H1 (cell line): ENCODE measurements at regions not wholly inside any gene's neighbourhood (a gene's known extent, or its start where the extent isn't known, plus 50 kb on each side); places are given as distances from the start of the nearest gene placed in this dataset.

Experiments
- CTCF ChIA-PET: fragments of 300-600 bp; sonication (Branson Sonifier 250); formaldehyde crosslinking; loops from one replicate; lab custom pipeline; 2021; ENCODE audit not compliant: partially characterized antibody; lab: Charles Lee
- POLR2A ChIA-PET: fragments of 300-600 bp; sonication (Branson Sonifier 250); formaldehyde crosslinking; loops from one replicate; lab custom pipeline; 2021; ENCODE audit warnings: inconsistent platforms; ENCODE audit not compliant: partially characterized antibody; lab: Charles Lee
- DNase-seq, 2 experiments: peaks; one replicate each; pipeline versions ENCODE4 v3.0.0 to v3.0.0-alpha.2; 2010 to 2022; ENCODE audit warnings: low spot score in 2 of 2, low read depth in 1 of 2, mixed read lengths in 1 of 2
- FAIRE-seq: peaks from 2 replicates; lab custom pipeline; 2011; peaks lifted over from hg19 to GRCh38; lab: Jason Lieb, UNC
- H2AFZ ChIP-seq: 2 replicates; pipeline ENCODE4 v1.8.1; 2012; ENCODE audit warnings: low read length, inconsistent platforms
- H2AK5ac ChIP-seq: 2 replicates; pipeline ENCODE4 v1.6.1; 2013; ENCODE audit warnings: low read depth, low read length
- H2BK120ac ChIP-seq: replicated peaks from 2 replicates; pipeline ENCODE3; 2013; ENCODE audit warnings: low read depth, low read length, inconsistent platforms
- H2BK12ac ChIP-seq: 2 replicates; pipeline ENCODE4 v1.6.1; 2013; ENCODE audit warnings: low read depth, low read length
- H2BK15ac ChIP-seq: 2 replicates; pipeline ENCODE4 v1.6.1; 2013; ENCODE audit warnings: low read length
- H2BK20ac ChIP-seq: 2 replicates; pipeline ENCODE4 v1.6.1; 2013; ENCODE audit warnings: low read length
- H2BK5ac ChIP-seq: 2 replicates; pipeline ENCODE4 v1.6.1; 2013; ENCODE audit warnings: low read depth, low read length
- H3K14ac ChIP-seq: 2 replicates; pipeline ENCODE4 v1.6.1; 2013; ENCODE audit warnings: inconsistent platforms; ENCODE audit not compliant: insufficient read length
- H3K18ac ChIP-seq: 2 replicates; pipeline ENCODE4 v1.6.1; 2013; ENCODE audit warnings: low read length; ENCODE audit errors: extremely low read depth
- H3K23ac ChIP-seq: 2 replicates; pipeline ENCODE4 v1.6.1; 2013; ENCODE audit warnings: inconsistent platforms; ENCODE audit not compliant: insufficient read length
- H3K23me2 ChIP-seq: 2 replicates; pipeline ENCODE4 v1.6.1; 2013; ENCODE audit warnings: low read depth, low read length
- H3K27ac ChIP-seq: 2 replicates; pipeline ENCODE4 v1.6.1; 2011; ENCODE audit warnings: low read depth, low read length, inconsistent platforms
- H3K27me3 ChIP-seq, 4 experiments: replicated peaks in 1 of 4; 1 replicate in 1 of 4; 2 replicates in 3 of 4; pipeline versions ENCODE4 v1.6.1 to v1.8.1; 2011 to 2013; ENCODE audit warnings: low read length in 3 of 4, mild to moderate bottlenecking in 3 of 4, inconsistent platforms in 2 of 4, mixed read lengths in 2 of 4, moderate library complexity in 1 of 4; ENCODE audit not compliant: control insufficient read depth in 3 of 4, insufficient read depth in 3 of 4; ENCODE audit errors: extremely low read depth in 1 of 4
- H3K36me3 ChIP-seq, 4 experiments: 2 replicates each; pipeline versions ENCODE4 v1.6.1 to v1.8.1; 2011 to 2013; ENCODE audit warnings: mild to moderate bottlenecking in 4 of 4, low read length in 3 of 4, moderate library complexity in 2 of 4, control low read depth in 1 of 4, inconsistent platforms in 1 of 4; ENCODE audit not compliant: insufficient read depth in 4 of 4, control insufficient read depth in 2 of 4
- H3K4ac ChIP-seq: replicated peaks from 2 replicates; pipeline ENCODE3; 2013; ENCODE audit warnings: low read length, low read depth, mixed read lengths, inconsistent platforms; ENCODE audit not compliant: insufficient read length
- H3K4me1 ChIP-seq, 4 experiments: replicated peaks in 1 of 4; 1 replicate in 1 of 4; 2 replicates in 3 of 4; pipeline versions ENCODE4 v1.6.1 to v1.8.1; 2011 to 2013; ENCODE audit warnings: low read length in 3 of 4, inconsistent platforms in 2 of 4, mixed read lengths in 1 of 4; ENCODE audit not compliant: insufficient read depth in 4 of 4, control insufficient read depth in 3 of 4
- H3K4me2 ChIP-seq, 2 experiments: 2 replicates each; pipeline versions ENCODE4 v1.6.1 to v1.8.1; 2011 to 2013; ENCODE audit warnings: low read depth in 2 of 2, low read length in 2 of 2, control low read depth in 1 of 2, inconsistent platforms in 1 of 2, mild to moderate bottlenecking in 1 of 2; ENCODE audit not compliant: insufficient read depth in 1 of 2
- H3K4me3 ChIP-seq, 4 experiments: fragments of 200-600, 300-600 bp in 1 of 4; sonication (generic), shearing (Covaris generic), sonication (Bioruptor Twin) in 1 of 4; 2 replicates each; pipeline versions ENCODE4 v1.5.1 to v1.8.1; 2011 to 2016; ENCODE audit warnings: low read length in 4 of 4, low read depth in 3 of 4, control low read depth in 2 of 4, inconsistent platforms in 2 of 4, mild to moderate bottlenecking in 2 of 4, mixed read lengths in 1 of 4, moderate library complexity in 1 of 4; ENCODE audit not compliant: insufficient read depth in 2 of 4; ENCODE audit errors: extremely low read depth in 1 of 4
- H3K56ac ChIP-seq: replicated peaks from 2 replicates; pipeline ENCODE3; 2013; ENCODE audit warnings: low read depth, mild to moderate bottlenecking, mixed read lengths, low read length, inconsistent platforms; ENCODE audit not compliant: insufficient read length
- H3K79me1 ChIP-seq: 2 replicates; pipeline ENCODE4 v1.6.1; 2013; ENCODE audit warnings: low read depth, low read length, control low read depth
- H3K79me2 ChIP-seq, 2 experiments: 2 replicates each; pipeline versions ENCODE4 v1.6.1 to v1.8.1; 2012 to 2013; ENCODE audit warnings: low read length in 2 of 2, mild to moderate bottlenecking in 2 of 2, inconsistent platforms in 1 of 2; ENCODE audit not compliant: insufficient read depth in 2 of 2, control insufficient read depth in 1 of 2
- H3K9ac ChIP-seq, 4 experiments: replicated peaks in 1 of 4; 1 replicate in 1 of 4; 2 replicates in 3 of 4; pipeline versions ENCODE4 v1.6.1 to v1.8.1; 2011 to 2013; ENCODE audit warnings: low read depth in 3 of 4, low read length in 3 of 4, control low read depth in 2 of 4, mild to moderate bottlenecking in 2 of 4, moderate library complexity in 2 of 4, inconsistent platforms in 1 of 4; ENCODE audit errors: extremely low read depth in 1 of 4
- H3K9me3 ChIP-seq, 2 experiments: 2 replicates each; pipeline versions ENCODE4 v1.6.1 to v1.8.1; 2012 to 2013; ENCODE audit warnings: mild to moderate bottlenecking in 2 of 2, moderate library complexity in 2 of 2, control low read depth in 1 of 2, inconsistent platforms in 1 of 2, low read depth in 1 of 2, low read length in 1 of 2, mixed read lengths in 1 of 2; ENCODE audit not compliant: insufficient read depth in 2 of 2
- H4K20me1 ChIP-seq, 2 experiments: replicated peaks in 1 of 2; 2 replicates each; pipeline versions ENCODE3 to v1.8.1; 2011 to 2013; ENCODE audit warnings: inconsistent platforms in 2 of 2, low read length in 2 of 2, mild to moderate bottlenecking in 1 of 2; ENCODE audit not compliant: insufficient read depth in 2 of 2, control insufficient read depth in 1 of 2
- H4K5ac ChIP-seq: 2 replicates; pipeline ENCODE4 v1.6.1; 2013; ENCODE audit warnings: low read length, low read depth, mixed read lengths, inconsistent platforms; ENCODE audit not compliant: insufficient read length
- H4K8ac ChIP-seq: 2 replicates; pipeline ENCODE4 v1.8.0; 2013; ENCODE audit warnings: mild to moderate bottlenecking, moderate library complexity, low read length, inconsistent platforms; ENCODE audit not compliant: insufficient read depth; ENCODE audit errors: extremely low read depth
- H4K91ac ChIP-seq: replicated peaks from 2 replicates; pipeline ENCODE3; 2013; ENCODE audit warnings: low read length, mixed read lengths, inconsistent platforms; ENCODE audit not compliant: insufficient read length
- USF2 ChIP-seq: IDR thresholded peaks from 2 replicates; pipeline ENCODE4 v1.6.1; 2011; ENCODE audit warnings: low read length, improper control_type of control experiment
- WGBS, 2 experiments: shearing (Covaris generic) in 1 of 2; methylation state at CpG; one replicate each; pipeline versions ENCODE4 v1.1.6 to v1.1.7; 2013 to 2015; ENCODE audit warnings: low lambda C conversion rate in 2 of 2, mixed read lengths in 2 of 2, inconsistent platforms in 1 of 2, low coverage in 1 of 2, missing lambda C conversion rate in 1 of 2; ENCODE audit not compliant: insufficient replicate concordance in 2 of 2, insufficient coverage in 1 of 2, insufficient read length in 1 of 2; ENCODE audit errors: extremely low coverage in 1 of 2, missing lambda C conversion rate in 1 of 2; 5-methylcytosine and 5-hydroxymethylcytosine counted together

GRCh38 chr10:130492266-130492934 lies 356.2 kb downstream of the GLRX3 start:
- Histone ChIP-seq H2BK12ac (0 out of 2 replicates have a peak overlapping the region, but pooled peaks have one; percentile 60), H3K27me3 (no peaks in the 10 kb centered on the region), H3K23me2 (no peaks in the 10 kb centered on the region), H3K79me1 (no peaks in the 10 kb centered on the region), H4K5ac (no peak overlapping the region), H2BK120ac (no peak overlapping the region), H3K4me2 (no peak overlapping the region), H2AK5ac (0 out of 2 replicates have a peak overlapping the region, but pooled peaks have one; percentile 6), H3K27ac (no peak overlapping the region), H4K91ac (no peak overlapping the region), H3K18ac (no peak overlapping the region), H4K8ac (peak overlapping the region; percentile 29; the same call in 1 of the 2 replicates), H2BK15ac (peak overlapping the region; percentile 81), H3K4me1 (peaks cover 0 to 4% (median 2%) of the 10 kb centered on the region in 4 experiments; a peak in 2 of 7 replicates), H3K9me3 (no peaks in the 10 kb centered on the region; a peak in 1 of 4 replicates), H2AFZ (no peak overlapping the region), H3K14ac (no peak overlapping the region), H3K4me3 (no peak overlapping the region), H3K36me3 (no peaks in the 10 kb centered on the region), H3K23ac (no peak overlapping the region), H2BK20ac (0 out of 2 replicates have a peak overlapping the region, but pooled peaks have one; percentile 18), H3K4ac (no peak overlapping the region), H3K56ac (no peak overlapping the region), H4K20me1 (no peaks in the 10 kb centered on the region), H3K79me2 (no peaks in the 10 kb centered on the region), H3K9ac (no peak overlapping the region), H2BK5ac (no peak overlapping the region)
- DNase-seq: no peak
- 100% methylated on average over 3 of the region's 3 CpGs; no CpG with 5 or more reads in 1 of the 2 experiments for WGBS, 2 experiments
- POLR2A ChIA-PET: no interaction called here
- CTCF ChIA-PET: interaction anchor here (1.3 kb wide), 1 partner anchor 156 kb away, joined by 3 read pairs; no protein-coding TSS in a partner anchor
- no peak for FAIRE-seq
- TF ChIP-seq USF2: no peak
